Breast epithelium (tissue), 4 donors: ENCODE measurements at regions not wholly inside any gene's neighbourhood (a gene's known extent, or its start where the extent isn't known, plus 50 kb on each side); places are given as distances from the start of the nearest gene placed in this dataset.
"Not testable (repeated sequence)": the region's sequence is repeated elsewhere in the genome, so short reads cannot be mapped to it uniquely, and the experiment has no call there.

ENCODE experiments used
- DNase-seq, 2 donors: peaks; one replicate each; pipeline ENCODE4 v3.0.0-alpha.2; 2019; ENCODE audit warnings: low spot score in 2 of 2
- H3K27ac ChIP-seq, 2 donors: fragments of 200-600 bp; sonication (generic) in 1 of 2; one replicate each; pipeline ENCODE4 v1.5.1; 2016 to 2019; ENCODE audit warnings: mild to moderate bottlenecking in 1 of 2
- H3K27me3 ChIP-seq, 2 donors: fragments of 200-600 bp; sonication (generic) in 1 of 2; one replicate each; pipeline versions ENCODE4 v1.5.1 to v1.6.0; 2017 to 2019; ENCODE audit warnings: control low read depth in 1 of 2, mild to moderate bottlenecking in 1 of 2
- H3K36me3 ChIP-seq: fragments of 200-600 bp; one replicate; pipeline ENCODE4 v1.5.1; 2019
- H3K4me1 ChIP-seq, 2 donors: fragments of 200-600 bp; sonication (generic); one replicate each; pipeline ENCODE4 v1.5.1; 2016 to 2019; ENCODE audit warnings: control low read depth in 1 of 2
- H3K4me3 ChIP-seq, 3 donors: fragments of 200-600 bp; sonication (generic); 1 replicate in 2 of 3; 2 replicates in 1 of 3; pipeline ENCODE4 v1.5.1; 2016 to 2019; ENCODE audit warnings: mild to moderate bottlenecking in 3 of 3, moderate library complexity in 2 of 3
- H3K9me3 ChIP-seq, 2 donors: fragments of 200-600 bp; sonication (generic) in 1 of 2; one replicate each; pipeline ENCODE4 v1.5.1; 2016 to 2019; ENCODE audit warnings: control low read depth in 1 of 2
- POLR2A ChIP-seq: fragments of 450-650 bp; IDR thresholded peaks from one replicate; pipeline ENCODE4 v1.6.1; 2016; ENCODE audit warnings: antibody characterized with exemption, mild to moderate bottlenecking, moderate library complexity
- POLR2AphosphoS5 ChIP-seq, 3 donors: sonication (generic); formaldehyde crosslinking; IDR thresholded peaks; one replicate each; pipeline ENCODE4 v1.6.1; 2017; ENCODE audit warnings: antibody characterized with exemption in 3 of 3
- intact Hi-C: fragments of 100-400 bp; cut with DNase I; formaldehyde crosslinking; loops from one replicate; pipeline ENCODE4 v1.15.1; 2023; ENCODE audit warnings: low total_unique reads
- TF ChIP-seq, protein P1 (sequence below), 3 donors: fragments of 450-650 bp; IDR thresholded peaks; one replicate each; pipeline ENCODE4 v1.5.1; 2016 to 2017; ENCODE audit warnings: antibody characterized with exemption in 3 of 3, mild to moderate bottlenecking in 3 of 3, moderate library complexity in 3 of 3

DNA sequence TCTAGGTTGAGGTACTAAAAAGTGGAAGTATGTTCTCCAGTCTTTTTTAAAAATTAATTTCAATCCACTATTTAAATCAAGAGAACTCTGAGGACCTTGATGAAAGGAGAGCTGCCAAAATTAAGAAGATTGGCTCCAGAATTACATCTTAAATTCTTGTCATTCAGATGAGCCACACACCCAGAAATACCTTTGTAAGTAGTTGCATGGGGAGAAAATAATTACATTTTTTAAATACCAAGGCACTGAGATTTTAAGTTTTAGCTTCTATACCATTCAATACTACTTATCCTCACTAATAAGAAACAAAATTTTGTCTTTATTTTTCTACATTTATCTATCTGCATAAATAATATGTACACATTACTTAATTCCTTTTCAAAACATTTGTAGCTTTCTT, 1132.8 kb downstream of the OTOL1 start:
- intact Hi-C loops: no loop called here
- TF ChIP-seq, protein P1, sequence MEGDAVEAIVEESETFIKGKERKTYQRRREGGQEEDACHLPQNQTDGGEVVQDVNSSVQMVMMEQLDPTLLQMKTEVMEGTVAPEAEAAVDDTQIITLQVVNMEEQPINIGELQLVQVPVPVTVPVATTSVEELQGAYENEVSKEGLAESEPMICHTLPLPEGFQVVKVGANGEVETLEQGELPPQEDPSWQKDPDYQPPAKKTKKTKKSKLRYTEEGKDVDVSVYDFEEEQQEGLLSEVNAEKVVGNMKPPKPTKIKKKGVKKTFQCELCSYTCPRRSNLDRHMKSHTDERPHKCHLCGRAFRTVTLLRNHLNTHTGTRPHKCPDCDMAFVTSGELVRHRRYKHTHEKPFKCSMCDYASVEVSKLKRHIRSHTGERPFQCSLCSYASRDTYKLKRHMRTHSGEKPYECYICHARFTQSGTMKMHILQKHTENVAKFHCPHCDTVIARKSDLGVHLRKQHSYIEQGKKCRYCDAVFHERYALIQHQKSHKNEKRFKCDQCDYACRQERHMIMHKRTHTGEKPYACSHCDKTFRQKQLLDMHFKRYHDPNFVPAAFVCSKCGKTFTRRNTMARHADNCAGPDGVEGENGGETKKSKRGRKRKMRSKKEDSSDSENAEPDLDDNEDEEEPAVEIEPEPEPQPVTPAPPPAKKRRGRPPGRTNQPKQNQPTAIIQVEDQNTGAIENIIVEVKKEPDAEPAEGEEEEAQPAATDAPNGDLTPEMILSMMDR (IDR thresholded peaks at IDR 0.05): no peak
- no peak for TF ChIP-seq POLR2AphosphoS5 (IDR thresholded peaks at IDR 0.05)
- TF ChIP-seq POLR2A: no peak
- H3K27me3 ChIP-seq: no peaks in the 10 kb centered on the region
- H3K9me3 ChIP-seq: no peaks in the 10 kb centered on the region
- no peaks in the 10 kb centered on the region for H3K4me1 ChIP-seq
- H3K4me3 ChIP-seq: no peak overlapping the region
- no peaks in the 10 kb centered on the region for H3K36me3 ChIP-seq
- H3K27ac ChIP-seq: no peak overlapping the region
- DNase-seq: no peak

DNA sequence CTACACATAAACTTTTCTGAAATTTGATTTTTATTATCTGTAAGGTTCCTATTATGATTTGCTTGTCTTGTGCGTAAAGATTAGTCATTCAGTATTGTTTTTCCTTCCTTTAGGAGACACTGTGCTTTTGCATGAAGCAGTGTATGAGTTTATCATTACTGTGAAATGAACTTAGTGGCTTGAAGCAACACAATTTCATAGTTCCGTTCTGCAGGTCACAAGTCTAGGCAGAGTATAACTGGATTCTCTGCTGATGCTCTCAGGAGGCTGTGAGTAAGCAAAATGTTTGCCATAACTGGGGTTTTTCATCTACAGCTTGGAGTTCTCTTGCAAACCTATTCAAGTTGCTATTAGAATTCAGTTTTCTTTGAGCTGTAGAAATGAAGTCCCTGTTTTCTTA, 1136.1 kb downstream of the OTOL1 start:
- no peaks in the 10 kb centered on the region for H3K4me1 ChIP-seq
- H3K4me3 ChIP-seq: no peak overlapping the region
- H3K9me3 ChIP-seq: peaks cover 7 to 9% of the 10 kb centered on the region in 2 donors
- TF ChIP-seq, protein P1 (IDR thresholded peaks at IDR 0.05): no peak
- no peaks in the 10 kb centered on the region for H3K27me3 ChIP-seq
- intact Hi-C loops: no loop called here
- DNase-seq: no peak
- H3K27ac ChIP-seq: no peak overlapping the region
- H3K36me3 ChIP-seq: no peaks in the 10 kb centered on the region

DNA sequence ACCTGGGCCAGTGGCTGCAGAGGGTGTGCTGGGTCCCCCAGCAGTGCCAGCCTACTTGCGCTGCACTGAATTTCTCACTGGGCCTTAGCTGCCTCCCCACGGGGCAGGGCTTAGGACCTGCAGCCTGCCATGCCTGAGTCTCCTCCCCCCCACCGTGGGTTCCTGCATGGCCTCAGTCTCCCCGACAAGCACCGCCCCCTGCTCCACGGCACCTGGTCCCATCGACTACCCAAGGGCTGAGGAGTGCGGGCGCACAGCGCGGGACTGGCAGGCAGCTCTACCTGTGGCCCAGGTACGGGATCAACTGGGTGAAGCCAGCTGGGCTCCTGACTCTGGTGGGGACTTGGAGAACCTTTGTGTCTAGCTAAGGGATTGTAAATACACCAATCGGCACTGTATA, 1143.6 kb downstream of the OTOL1 start:
- peaks cover 8 to 15% of the 10 kb centered on the region in 2 donors for H3K9me3 ChIP-seq
- H3K27me3 ChIP-seq, H3K4me3 ChIP-seq, H3K36me3 ChIP-seq, DNase-seq, H3K27ac ChIP-seq, intact Hi-C loops, H3K4me1 ChIP-seq: not testable (repeated sequence)

DNA sequence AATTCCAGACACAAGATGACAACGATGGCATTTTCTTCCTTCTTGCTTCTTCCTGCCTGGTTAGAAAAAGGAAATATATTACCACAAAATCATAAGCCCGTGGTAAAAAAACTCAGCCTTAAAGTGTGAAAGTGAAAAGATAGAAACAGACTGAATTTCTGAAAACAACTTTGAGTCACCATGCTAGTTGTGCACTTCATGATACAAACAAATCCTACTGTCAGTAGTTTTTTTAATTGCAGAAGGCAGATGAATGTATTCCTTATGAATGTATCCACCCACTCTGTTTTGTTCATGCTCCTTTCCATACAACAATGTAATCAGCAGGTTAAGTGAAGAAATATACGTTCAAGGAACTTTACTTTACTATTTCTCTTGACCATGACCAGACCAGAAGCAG, 1144.7 kb downstream of the OTOL1 start:
- Histone ChIP-seq H3K27me3 (no peaks in the 10 kb centered on the region), H3K27ac (no peak overlapping the region), H3K4me1 (no peaks in the 10 kb centered on the region), H3K36me3 (no peaks in the 10 kb centered on the region), H3K9me3 (peaks cover 8 to 15% of the 10 kb centered on the region in 2 donors), H3K4me3 (no peak overlapping the region)
- DNase-seq: no peak
- TF ChIP-seq, protein P1 (IDR thresholded peaks at IDR 0.05): no peak
- no peak for TF ChIP-seq POLR2AphosphoS5 (IDR thresholded peaks at IDR 0.05)
- TF ChIP-seq POLR2A: no peak
- intact Hi-C loops: no loop called here

GRCh38 chr3:162641907-162642306, 1145.3 kb downstream of the OTOL1 start:
- DNase-seq: no peak
- H3K4me3 ChIP-seq: no peak overlapping the region
- H3K4me1 ChIP-seq: no peaks in the 10 kb centered on the region
- H3K9me3 ChIP-seq: peaks cover 8 to 14% of the 10 kb centered on the region in 2 donors
- TF ChIP-seq, protein P1 (IDR thresholded peaks at IDR 0.05): no peak
- TF ChIP-seq POLR2A (no peak), POLR2AphosphoS5 (IDR thresholded peaks at IDR 0.05) (no peak)
- intact Hi-C loops: no loop called here
- no peaks in the 10 kb centered on the region for H3K27me3 ChIP-seq
- H3K36me3 ChIP-seq: no peaks in the 10 kb centered on the region
- H3K27ac ChIP-seq: no peak overlapping the region

DNA sequence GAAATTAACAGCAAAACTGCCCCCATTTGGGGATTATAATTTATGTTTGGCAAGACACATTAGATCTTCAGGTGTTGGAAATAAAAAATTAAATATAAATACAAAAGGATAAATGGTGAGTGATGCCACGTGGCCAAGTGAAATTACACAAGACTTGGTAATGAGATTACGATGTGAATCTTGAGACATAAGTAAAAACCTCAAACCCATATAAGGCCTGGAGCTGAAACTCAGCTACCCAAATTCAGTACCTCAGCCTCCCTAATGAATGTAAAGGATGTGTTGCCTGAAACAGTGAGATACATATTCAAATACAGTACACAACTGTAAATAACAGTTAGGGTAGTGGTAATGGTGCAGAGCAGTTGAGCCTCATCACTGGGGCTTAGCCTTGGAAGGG, 1146.6 kb downstream of the OTOL1 start:
- Histone ChIP-seq H3K27me3 (no peaks in the 10 kb centered on the region), H3K27ac (no peak overlapping the region), H3K9me3 (peaks cover 0 to 8% of the 10 kb centered on the region in 2 donors), H3K4me1 (no peaks in the 10 kb centered on the region), H3K36me3 (no peaks in the 10 kb centered on the region), H3K4me3 (no peak overlapping the region)
- no peak for DNase-seq
- TF ChIP-seq, protein P1 (IDR thresholded peaks at IDR 0.05): no peak
- TF ChIP-seq POLR2AphosphoS5 (IDR thresholded peaks at IDR 0.05) (no peak), POLR2A (no peak)
- intact Hi-C loops: no loop called here
